Fibroblast of lung (primary cell): ENCODE measurements at regions not wholly inside any gene's neighbourhood (a gene's known extent, or its start where the extent isn't known, plus 50 kb on each side); places are given as distances from the start of the nearest gene placed in this dataset.

Source experiments
- CTCF ChIP-seq, 2 donors: IDR thresholded peaks in 1 of 2; conservative IDR thresholded peaks in 1 of 2; 1 replicate in 1 of 2; 2 replicates in 1 of 2; pipeline ENCODE4 v1.5.1; 2011 to 2012; ENCODE audit warnings: low read length in 2 of 2, control low read depth in 1 of 2, inconsistent platforms in 1 of 2, low read depth in 1 of 2, mild to moderate bottlenecking in 1 of 2
- EZH2 ChIP-seq: IDR thresholded peaks from 2 replicates; pipeline ENCODE4 v1.5.1; 2012; ENCODE audit warnings: low read length, control low read depth, mild to moderate bottlenecking; ENCODE audit errors: missing control alignments

DNA sequence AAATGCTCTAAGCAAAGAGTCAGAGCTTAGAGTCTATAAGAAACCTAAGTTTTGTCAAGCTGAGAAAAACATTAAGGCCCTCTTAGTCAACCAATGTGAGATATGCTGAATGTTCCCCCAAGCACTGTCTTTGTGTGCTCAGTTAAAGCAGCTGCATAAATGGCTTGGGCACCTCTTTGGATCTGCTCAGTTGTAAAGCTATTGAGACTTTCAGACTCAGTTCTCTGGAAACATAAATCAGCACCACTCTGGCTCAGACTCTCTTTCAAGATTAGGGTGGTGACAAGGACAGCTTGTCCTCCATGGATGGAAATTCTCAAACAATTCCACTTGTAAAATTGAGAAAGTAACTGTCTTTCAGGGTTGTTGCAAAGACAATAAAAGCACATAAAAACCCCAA, 807.9 kb downstream of the PRELID2 start:
- TF ChIP-seq CTCF (conservative IDR thresholded peaks at IDR 0.05 in 1 of 2, IDR thresholded peaks at IDR 0.05 in 1 of 2; ENCODE audit: low read depth in 1 of 2, low read length in 2 of 2) (no peak), EZH2 (no peak)
